Hematopoietic multipotent progenitor cell treated with erythropoietin and hydrocortisone succinate and interleukin-3 and kit ligand, for 4 days (in vitro differentiated cells): ENCODE measurements at regions not wholly inside any gene's neighbourhood (a gene's known extent, or its start where the extent isn't known, plus 50 kb on each side); places are given as distances from the start of the nearest gene placed in this dataset.
"Not testable (repeated sequence)": the region's sequence is repeated elsewhere in the genome, so short reads cannot be mapped to it uniquely, and the experiment has no call there.

Experiments
- DNase-seq: peaks from one replicate; pipeline ENCODE4 v3.0.0-alpha.2; 2015

- not testable (repeated sequence) for DNase-seq
These were observed 252.3 kb downstream of the BCL2L11 start for GRCh38 chr2:111373060-111373459.

DNA sequence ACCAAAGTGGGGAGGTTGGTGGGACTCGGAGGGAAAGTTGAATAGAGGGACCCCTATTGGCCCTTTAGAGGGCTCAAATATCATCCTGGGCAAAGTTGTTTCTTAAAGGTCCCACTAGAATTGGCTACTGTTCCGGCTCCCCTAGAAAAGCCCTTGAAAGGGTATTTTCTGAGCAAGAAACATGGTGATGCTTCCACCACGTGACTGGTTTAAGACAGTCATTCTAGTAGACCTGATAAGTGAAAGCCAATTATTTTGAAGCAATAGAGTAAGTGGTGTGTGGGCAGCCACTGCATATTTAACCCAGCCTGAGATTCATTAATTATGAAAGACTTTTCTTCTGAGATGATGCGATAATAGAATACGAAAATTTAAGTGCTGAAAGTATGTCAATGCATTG, 253.3 kb downstream of the BCL2L11 start:
- not testable (repeated sequence) for DNase-seq

DNA sequence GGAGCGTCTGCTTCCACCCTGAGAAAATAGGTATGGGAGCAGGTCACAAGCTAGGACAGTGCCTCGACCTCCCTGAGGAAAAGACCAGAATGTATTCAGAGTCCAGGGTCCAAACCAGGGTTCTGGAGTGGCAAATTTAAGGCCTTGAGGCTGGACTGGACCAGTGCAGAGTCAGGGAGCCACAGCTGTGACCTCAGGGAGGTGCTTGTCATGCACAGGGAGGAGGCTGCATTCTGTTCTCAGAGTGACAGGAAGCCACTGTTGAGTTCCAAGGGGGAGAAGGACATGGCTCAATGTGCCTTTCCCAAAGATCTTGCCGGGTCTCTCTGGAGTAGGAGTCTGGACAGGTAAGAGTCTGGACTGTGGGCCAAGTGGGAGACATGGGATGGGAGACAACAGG, 254.0 kb downstream of the BCL2L11 start:
- not testable (repeated sequence) for DNase-seq

GRCh38 chr2:111375320-111375883, 254.7 kb downstream of the BCL2L11 start:
- DNase-seq: peak; percentile 64

GRCh38 chr2:111376272-111376970, 255.7 kb downstream of the BCL2L11 start:
- not testable (repeated sequence) for DNase-seq

DNA sequence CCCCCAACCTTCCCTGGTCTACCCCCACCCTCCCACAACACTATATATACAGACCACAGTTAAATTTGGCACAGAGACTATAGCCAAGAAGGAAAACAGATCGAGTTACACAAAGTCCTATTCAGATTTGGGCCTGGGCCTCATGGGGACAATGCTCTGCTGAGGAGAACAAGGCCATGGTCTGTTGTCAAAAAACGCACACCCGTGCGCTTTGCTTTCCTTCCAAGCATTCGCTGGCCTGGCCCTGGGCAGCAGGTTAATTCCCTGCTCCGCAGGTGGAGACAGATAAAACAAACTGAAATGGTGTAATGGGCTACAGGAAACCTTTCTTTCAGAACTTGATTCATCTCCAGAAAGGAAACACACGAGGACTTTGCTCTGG, 256.2 kb downstream of the BCL2L11 start:
- DNase-seq: not testable (repeated sequence)

DNA sequence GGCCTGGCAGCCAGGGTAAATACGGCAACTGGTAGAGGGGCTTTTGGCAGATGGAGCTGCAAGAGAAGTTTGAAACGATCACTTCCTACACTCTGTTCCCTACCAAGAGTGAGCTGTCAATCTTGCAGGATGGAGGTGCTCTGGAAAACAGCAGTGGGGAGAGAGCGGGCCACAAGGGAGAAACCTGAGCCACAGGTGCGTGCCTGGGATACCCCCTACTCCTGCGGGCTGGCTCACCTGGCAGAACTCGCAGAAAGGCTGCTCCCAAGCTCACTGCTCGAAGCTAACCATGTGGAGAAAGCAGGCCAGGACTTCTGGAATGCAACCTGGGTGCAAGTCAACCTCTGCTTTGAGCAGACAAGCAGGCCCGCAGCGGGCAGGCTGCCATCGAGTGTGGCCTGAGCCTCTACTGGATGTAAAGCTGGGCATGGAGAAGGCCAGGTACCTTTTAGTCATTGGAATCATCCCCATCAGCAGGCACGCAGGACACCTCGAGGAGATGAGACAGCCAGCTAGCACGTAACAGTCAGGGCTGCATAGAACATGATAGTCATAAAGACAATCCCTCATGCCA, 256.8 kb downstream of the BCL2L11 start:
- not testable (repeated sequence) for DNase-seq

DNA sequence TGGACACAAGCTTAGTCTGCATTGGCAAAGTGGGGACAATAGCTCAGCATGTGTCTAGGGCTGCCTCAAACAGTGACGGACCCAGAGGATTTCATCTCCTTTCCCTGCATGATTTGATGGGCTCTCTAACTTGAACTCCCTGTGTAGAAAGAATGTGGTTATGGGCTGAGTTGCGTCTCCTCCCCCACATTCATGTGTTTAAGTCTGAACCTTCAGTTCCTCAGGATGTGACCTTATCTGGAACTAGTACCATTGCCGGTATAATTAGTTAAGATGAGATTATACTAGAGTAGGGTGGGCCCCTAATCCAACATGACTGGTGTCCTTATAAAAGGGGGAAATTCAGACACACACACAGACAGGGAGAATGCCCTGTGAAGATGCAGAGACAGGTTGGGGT, 257.6 kb downstream of the BCL2L11 start:
- DNase-seq: not testable (repeated sequence)

- DNase-seq: not testable (repeated sequence)
These were observed 260.2 kb downstream of the BCL2L11 start for GRCh38 chr2:111380733-111381439.

- not testable (repeated sequence) for DNase-seq
These were observed 261.0 kb downstream of the BCL2L11 start for GRCh38 chr2:111381530-111382306.

DNA sequence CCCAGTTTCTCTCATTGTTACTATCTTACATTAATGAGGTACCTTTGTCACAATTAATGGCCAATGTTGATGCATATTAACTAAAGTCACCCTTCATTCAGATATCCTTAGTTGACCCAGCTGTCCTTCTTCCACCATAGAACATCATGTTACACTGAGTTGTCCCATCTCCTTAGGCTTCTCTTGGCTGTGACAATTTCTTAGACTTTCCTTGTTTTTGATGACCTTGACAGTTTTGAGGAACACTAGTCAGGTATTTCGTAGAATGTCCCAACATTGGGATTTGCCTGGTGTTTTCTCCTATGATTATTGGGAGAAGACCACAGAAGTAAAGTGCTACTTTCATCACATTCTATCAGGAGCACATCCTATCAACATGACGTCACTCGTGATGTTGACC, 261.8 kb downstream of the BCL2L11 start:
- not testable (repeated sequence) for DNase-seq

DNA sequence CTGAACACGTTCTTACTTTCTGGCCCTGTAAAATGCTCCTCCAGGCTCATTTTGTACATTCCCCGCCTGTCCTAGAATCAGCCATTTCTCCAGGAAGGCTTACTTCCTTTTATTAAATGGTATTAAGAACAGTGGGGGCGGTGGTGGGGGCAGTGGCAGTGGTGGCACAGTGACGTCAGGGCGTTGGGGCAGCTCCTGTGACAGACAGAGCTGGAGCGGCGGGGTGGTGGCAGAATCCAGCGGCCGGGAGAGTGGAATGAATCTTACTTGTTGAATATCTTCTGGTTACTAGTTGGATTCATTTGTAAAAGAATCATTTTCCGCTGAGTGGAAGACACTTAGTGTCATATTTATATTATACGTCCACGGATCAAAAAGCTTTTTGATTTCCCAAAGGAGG, 262.6 kb downstream of the BCL2L11 start:
- DNase-seq: not testable (repeated sequence)

DNA sequence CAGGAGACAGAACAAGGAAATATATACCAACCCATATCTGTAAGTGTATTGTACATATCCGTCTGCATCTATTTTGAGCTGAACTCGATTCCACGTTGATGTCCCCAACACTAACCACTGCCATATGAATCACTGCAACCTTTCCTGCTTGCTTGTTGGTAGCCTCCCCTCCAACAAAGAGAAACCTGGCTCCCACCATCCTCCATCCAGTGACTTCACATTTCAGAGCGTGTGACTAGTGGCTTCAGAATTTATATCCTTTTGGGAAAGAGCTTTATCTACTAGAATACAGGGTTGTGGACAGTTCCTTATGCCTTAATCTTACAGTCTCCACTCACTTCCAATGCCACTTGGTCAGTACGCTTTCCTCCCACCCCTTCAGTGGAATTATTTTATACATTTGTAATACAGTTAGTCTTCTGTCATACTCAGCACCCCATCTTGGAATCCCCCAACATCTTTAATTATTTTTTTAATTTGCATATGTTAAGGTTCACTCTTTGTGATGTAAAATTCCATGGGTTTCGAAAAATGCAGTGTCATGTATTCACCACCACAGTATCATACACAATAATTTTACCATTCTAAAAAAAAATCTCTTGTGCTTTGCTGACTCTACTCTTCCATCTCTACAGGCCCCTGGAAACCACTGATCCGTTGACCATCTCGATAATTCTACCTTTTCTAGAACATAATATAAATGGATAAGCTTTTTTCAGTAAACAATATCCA, 264.7 kb downstream of the BCL2L11 start:
- peak; percentile 15 for DNase-seq

DNA sequence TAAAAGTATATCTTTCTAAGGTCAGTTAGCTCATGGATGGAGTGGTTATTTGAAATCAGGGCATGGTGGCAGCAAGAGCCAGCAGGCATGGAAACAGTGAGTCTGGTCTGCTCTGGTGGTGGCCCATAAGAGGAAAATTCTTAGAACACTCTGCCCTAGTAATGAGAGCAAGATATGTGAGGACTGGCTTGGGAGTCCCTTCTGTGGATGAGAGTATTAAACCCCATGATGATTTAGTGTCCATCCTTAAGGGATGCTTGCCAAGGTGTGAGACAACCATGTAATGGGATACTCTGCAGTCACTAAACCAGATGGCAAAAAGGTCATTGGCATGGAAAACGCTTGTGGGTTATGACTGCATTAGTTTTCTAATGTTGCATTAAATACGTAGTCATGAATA, 269.9 kb downstream of the BCL2L11 start:
- DNase-seq: not testable (repeated sequence)

DNA sequence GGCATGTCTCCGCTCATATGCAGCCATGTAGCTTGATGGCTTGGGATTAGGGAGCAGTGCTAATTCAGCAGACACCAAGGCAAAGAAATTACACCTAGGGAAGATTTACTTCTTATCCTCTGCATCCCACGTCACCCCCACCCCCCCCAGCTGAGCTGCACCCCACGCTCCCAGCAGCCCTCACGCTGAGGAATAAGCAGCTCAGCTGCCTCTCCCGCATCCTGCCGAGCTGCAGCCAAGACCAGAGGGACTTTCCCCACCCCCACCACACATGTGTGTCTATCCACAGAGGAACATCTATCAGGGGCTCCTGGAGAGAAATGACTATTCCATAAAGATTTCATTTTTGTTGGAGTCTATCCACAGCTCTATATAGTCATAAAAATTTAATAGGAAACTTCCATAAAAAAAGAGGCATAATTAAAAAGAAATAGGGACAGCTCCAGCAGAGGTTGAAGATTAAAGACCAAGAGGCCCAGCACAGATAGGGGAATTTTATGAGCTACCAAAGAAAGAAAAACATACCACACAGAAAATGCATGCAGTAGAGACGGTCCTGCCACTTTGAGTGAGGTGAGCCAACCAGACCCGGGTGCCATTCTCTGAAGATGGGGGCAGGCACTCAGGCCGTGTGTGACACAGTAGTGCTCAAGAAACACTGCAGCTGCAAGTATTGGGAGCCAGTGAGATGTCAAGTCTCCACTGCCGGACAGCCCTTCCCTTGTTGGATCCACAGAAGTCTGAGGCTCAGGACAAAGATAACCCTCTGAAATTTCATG, 274.8 kb downstream of the BCL2L11 start:
- not testable (repeated sequence) for DNase-seq

DNA sequence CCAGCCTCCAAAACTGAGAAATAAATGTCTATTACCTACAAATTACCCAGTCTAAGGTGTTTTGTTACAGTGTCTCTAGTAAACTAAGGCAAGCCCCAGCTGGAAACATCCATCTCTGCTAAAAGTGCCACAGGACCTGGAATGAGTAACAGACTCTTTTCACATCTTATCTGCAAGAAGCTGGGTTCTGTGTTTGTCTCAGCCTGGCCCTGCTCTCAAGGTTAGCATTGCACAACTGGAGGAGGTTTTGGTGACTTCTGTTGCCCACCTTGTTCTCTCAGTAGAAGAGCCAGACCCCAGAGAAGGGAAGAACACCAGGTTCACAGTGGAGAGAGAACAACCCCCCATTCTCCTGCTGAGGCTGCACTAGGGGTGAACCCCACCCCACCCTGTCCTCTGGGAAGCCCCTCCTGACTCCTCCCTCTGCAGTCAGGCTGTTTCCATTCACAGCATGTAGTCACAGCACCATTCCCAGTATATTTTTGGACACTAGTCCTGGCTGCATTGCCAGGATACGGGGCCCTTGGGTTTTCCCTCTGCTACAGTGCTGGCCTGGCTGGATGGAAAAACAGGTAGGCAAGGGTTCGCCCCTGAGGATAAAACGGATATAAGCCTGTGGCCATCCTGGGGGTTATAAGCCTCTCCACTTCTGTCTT, 280.0 kb downstream of the BCL2L11 start:
- not testable (repeated sequence) for DNase-seq

- DNase-seq: not testable (repeated sequence)
These were observed 280.8 kb downstream of the BCL2L11 start for GRCh38 chr2:111401270-111402140.

GRCh38 chr2:111402450-111402849, 281.7 kb downstream of the BCL2L11 start:
- not testable (repeated sequence) for DNase-seq

GRCh38 chr2:111403287-111403686, 282.6 kb downstream of the BCL2L11 start:
- DNase-seq: not testable (repeated sequence)

DNA sequence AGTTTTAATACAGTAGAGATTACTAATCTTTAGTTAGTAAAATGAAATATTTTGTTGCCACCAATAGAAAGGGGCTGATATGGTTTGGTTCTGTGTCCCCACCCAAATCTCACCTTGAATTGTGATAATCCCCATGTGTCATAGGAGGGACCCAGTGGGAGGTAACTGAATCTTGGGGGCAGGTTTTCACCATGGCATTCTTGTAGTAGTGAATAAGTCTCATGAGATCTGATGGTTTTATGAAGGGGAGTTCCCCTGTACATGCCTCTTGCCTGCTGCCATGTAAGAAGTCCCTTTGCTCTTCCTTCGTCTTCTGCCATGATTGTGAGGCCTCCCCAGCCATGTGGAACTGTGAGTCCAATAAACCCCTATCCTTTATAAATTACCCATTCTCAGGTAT, 285.9 kb downstream of the BCL2L11 start:
- not testable (repeated sequence) for DNase-seq
